ENCODE measurements at regions not wholly inside any gene's neighbourhood (a gene's known extent, or its start where the extent isn't known, plus 50 kb on each side); places are given as distances from the start of the nearest gene placed in this dataset.
A peak's percentile ranks its signal among the peaks of the same experiment; 100 is the strongest.

DNA sequence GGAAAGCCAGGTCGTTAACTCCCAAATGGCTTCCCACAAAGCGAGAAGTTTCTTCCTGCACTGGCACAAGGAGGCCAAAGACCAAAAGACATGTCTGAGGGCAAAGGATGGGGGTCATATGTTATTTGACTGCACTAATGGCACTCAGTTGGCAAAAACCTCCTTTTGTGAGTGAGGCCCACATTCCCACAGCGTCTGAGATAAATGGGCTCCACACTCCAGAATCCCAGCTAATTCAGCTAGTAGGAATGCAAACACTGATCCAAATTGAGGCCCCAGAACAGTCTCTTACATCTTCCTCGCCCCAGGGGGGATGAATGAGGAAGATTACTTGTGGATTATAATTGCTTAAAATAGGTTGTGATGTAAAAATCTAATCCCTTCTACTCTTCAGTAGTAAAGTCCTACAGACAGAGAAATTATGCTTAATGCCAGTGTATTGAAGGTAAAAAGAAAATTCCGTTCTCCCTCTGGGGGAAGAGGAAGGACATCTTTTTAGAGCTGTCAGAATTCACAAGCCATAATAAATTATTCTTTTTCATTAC, 86.4 kb upstream of the PIWIL1 start:
- H3K9me3 ChIP-seq = no peaks in the 10 kb centered on the region
- no peak overlapping the region for H3K4me3 ChIP-seq
- WGBS, 2 donors = 40 to 44% methylated on average over 5 of the region's 5 CpGs
- DNase-seq (no peak), ATAC-seq (no peak)
- H3K27ac ChIP-seq = no peak overlapping the region
- TF ChIP-seq POLR2A (IDR thresholded peaks at IDR 0.05) = no peak
- TF ChIP-seq, protein P1, sequence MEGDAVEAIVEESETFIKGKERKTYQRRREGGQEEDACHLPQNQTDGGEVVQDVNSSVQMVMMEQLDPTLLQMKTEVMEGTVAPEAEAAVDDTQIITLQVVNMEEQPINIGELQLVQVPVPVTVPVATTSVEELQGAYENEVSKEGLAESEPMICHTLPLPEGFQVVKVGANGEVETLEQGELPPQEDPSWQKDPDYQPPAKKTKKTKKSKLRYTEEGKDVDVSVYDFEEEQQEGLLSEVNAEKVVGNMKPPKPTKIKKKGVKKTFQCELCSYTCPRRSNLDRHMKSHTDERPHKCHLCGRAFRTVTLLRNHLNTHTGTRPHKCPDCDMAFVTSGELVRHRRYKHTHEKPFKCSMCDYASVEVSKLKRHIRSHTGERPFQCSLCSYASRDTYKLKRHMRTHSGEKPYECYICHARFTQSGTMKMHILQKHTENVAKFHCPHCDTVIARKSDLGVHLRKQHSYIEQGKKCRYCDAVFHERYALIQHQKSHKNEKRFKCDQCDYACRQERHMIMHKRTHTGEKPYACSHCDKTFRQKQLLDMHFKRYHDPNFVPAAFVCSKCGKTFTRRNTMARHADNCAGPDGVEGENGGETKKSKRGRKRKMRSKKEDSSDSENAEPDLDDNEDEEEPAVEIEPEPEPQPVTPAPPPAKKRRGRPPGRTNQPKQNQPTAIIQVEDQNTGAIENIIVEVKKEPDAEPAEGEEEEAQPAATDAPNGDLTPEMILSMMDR (IDR thresholded peaks at IDR 0.05) = no peak
- no peaks in the 10 kb centered on the region for H3K4me1 ChIP-seq
- intact Hi-C loops (cut with DNase I) = no loop called here
- H3K27me3 ChIP-seq = no peaks in the 10 kb centered on the region
- no peaks in the 10 kb centered on the region for H3K36me3 ChIP-seq (replicated peaks in 1 of 2; ENCODE audit: insufficient read depth in 1 of 2, low read depth in 2 of 2)

DNA sequence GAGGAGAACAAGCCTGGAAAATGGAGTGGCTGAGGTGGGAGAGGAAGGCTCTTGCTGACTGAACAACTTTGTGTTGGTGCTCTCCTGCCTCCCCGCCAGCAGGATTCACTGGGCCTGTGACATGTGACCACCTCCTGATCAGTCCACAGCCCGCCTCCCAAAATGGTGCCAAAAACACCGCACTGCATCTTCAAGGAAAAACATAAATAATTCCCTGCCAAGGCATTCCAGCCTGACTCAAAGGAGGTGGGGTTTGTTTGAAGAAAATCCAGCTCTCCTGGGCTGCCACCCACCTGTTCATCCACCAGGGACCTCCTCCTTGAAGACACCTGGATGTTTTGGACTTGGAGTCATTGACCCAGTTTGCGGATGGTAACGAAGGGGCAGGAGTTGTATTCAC, 83.8 kb upstream of the PIWIL1 start:
- 49 to 65% methylated on average over 5 of the region's 5 CpGs for WGBS, 2 donors
- intact Hi-C loops (cut with DNase I) = no loop called here
- H3K9me3 ChIP-seq = no peaks in the 10 kb centered on the region

DNA sequence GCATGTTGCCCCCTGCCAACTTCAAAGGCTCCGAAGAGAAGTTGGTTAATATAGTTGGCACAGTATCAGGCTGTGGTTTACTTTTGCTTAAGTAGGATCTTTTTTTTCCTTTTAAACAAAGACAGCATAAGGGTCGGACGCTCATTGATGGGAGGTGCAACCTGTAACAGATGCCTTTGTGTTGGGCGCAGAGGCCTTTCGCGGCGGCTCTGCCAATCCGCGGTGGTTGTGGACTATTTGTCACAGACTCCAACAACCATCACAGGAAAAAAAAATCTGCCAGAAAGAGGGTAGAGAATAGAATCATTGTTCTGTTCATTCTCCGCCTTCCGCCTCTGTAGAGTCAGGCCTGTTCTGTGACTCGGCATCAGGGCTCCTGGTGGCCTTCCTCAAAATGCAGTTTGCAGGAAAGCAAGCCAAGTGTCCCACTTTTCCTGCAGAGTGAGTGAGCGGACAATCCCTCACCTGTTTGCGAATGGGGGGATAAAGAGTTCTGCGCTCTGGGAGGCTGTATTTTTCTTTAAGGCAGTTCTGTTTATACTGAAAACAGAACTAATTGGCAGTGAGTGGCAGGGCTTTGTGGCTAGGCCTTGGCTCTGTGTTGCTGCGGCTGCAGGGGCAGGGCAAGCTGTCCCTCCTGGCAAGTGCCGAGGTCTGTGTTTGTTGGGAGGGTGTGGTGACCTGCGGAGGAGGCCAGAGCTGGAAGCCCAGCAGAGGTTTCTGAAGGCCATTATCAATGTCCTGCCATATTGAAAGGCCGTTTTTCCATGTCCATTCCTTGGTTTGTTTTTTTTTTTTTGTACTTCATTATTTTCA, 83.0 kb upstream of the PIWIL1 start:
- Histone ChIP-seq H3K27me3 (no peaks in the 10 kb centered on the region), H3K36me3 (replicated peaks in 1 of 2; ENCODE audit: insufficient read depth in 1 of 2, low read depth in 2 of 2) (no peaks in the 10 kb centered on the region), H3K4me3 (no peak overlapping the region), H3K9me3 (no peaks in the 10 kb centered on the region), H3K4me1 (no peaks in the 10 kb centered on the region), H3K27ac (peak overlapping the region; percentile 40 to 84 (median 81))
- intact Hi-C loops (cut with DNase I) = no loop called here
- peak in 1 of 3 donors; percentile 30 for TF ChIP-seq POLR2A (IDR thresholded peaks at IDR 0.05)
- TF ChIP-seq, protein P1 (IDR thresholded peaks at IDR 0.05) = peak in 2 of 7 experiments; percentile 12 to 30
- DNase-seq (peak; percentile 50 to 72 (median 72)), ATAC-seq (peak; percentile 94)
- WGBS, 2 donors = 36 to 43% methylated on average over 19 of the region's 19 CpGs

More for the DNA sequence above, 83.8 kb upstream of the PIWIL1 start:
- Histone ChIP-seq H3K4me3 (no peak overlapping the region), H3K27me3 (no peaks in the 10 kb centered on the region), H3K36me3 (replicated peaks in 1 of 2; ENCODE audit: insufficient read depth in 1 of 2, low read depth in 2 of 2) (no peaks in the 10 kb centered on the region), H3K27ac (peak overlapping the region; percentile 21 to 84 (median 81)), H3K4me1 (no peaks in the 10 kb centered on the region)
- no peak for TF ChIP-seq POLR2A (IDR thresholded peaks at IDR 0.05)
- DNase-seq (peak; percentile 13 to 42 (median 21)), ATAC-seq (peak; percentile 9)

DNA sequence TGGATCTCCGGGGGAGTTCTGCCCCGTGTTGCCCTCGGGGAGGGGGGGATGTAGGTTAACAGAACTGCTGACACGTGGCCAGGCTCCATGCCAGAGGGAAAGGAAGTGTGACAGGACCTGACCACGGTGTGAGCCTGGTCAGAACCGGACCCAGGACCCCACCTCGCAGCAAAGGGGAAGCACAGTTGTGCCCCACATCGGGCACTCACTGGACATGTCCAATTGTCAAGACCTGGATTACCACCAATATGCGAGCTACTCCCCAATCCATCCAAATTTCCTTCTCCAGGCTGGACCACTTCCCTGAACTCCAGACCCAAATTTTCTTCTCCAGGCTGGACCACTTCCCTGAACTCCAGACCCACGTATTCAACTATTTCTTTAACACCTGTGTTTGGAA, 78.8 kb upstream of the PIWIL1 start:
- WGBS, 2 donors = 55 to 66% methylated on average over 10 of the region's 10 CpGs
- DNase-seq = no peak
- TF ChIP-seq POLR2A (IDR thresholded peaks at IDR 0.05) = no peak
- TF ChIP-seq, protein P1 (IDR thresholded peaks at IDR 0.05) = no peak

DNA sequence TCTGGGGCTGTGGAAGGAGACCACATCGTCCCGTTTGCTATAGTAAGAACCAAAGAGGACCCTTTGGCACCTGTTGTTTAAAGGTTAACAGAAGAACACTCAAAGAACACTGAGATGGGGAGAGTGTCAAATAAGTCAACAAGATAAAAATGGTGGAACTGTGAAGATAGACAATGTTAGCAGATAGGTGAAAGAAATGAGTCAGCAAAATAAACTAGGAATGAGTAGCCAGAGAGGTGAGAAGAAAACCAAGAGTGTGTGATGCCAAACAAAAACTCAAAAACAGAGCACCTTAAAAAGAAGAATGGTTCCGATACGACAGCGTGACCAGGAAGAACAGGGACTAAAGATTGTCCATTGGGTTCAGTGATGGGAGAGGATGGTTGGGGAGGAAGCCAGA, 74.7 kb upstream of the PIWIL1 start:
- intact Hi-C loops (cut with DNase I) = no loop called here

More for the DNA sequence above, 78.8 kb upstream of the PIWIL1 start:
- Histone ChIP-seq H3K27ac (no peak overlapping the region), H3K4me1 (no peaks in the 10 kb centered on the region), H3K36me3 (replicated peaks in 1 of 2; ENCODE audit: insufficient read depth in 1 of 2, low read depth in 2 of 2) (no peaks in the 10 kb centered on the region), H3K4me3 (no peak overlapping the region), H3K9me3 (no peaks in the 10 kb centered on the region), H3K27me3 (no peaks in the 10 kb centered on the region)
- no peak for ATAC-seq
- intact Hi-C loops (cut with DNase I) = no loop called here

More for the DNA sequence above, 74.7 kb upstream of the PIWIL1 start:
- Histone ChIP-seq H3K27me3 (no peaks in the 10 kb centered on the region), H3K4me1 (no peaks in the 10 kb centered on the region), H3K9me3 (no peaks in the 10 kb centered on the region), H3K36me3 (replicated peaks in 1 of 2; ENCODE audit: insufficient read depth in 1 of 2, low read depth in 2 of 2) (no peaks in the 10 kb centered on the region), H3K4me3 (no peak overlapping the region), H3K27ac (no peak overlapping the region)
- 21 to 41% methylated on average over 5 of the region's 5 CpGs for WGBS, 2 donors
- TF ChIP-seq, protein P1 (IDR thresholded peaks at IDR 0.05) = no peak
- TF ChIP-seq POLR2A (IDR thresholded peaks at IDR 0.05) = no peak
- no peak for DNase-seq
- ATAC-seq = no peak
